Adrenal gland (tissue), 9 donors: ENCODE measurements at regions not wholly inside any gene's neighbourhood (a gene's known extent, or its start where the extent isn't known, plus 50 kb on each side); places are given as distances from the start of the nearest gene placed in this dataset.

Experiments used
- DNase-seq, 7 donors: peaks; one replicate each; pipeline ENCODE4 v3.0.0-alpha.2; 2019 to 2020
- H3K27ac ChIP-seq, 5 donors: fragments of 200-600 bp; sonication (generic) in 4 of 5; 1 replicate in 3 of 5; 2 replicates in 2 of 5; pipeline versions ENCODE4 v1.5.1 to v1.8.0; 2016 to 2020; ENCODE audit warnings: mild to moderate bottlenecking in 1 of 5
- H3K27me3 ChIP-seq: fragments of 200-600 bp; 2 replicates; pipeline ENCODE4 v1.8.0; 2021
- H3K36me3 ChIP-seq, 2 donors: fragments of 200-600 bp; replicated peaks in 1 of 2; 1 replicate in 1 of 2; 2 replicates in 1 of 2; pipeline versions ENCODE4 v1.5.1 to v1.8.0; 2018 to 2022
- H3K4me1 ChIP-seq, 2 donors: fragments of 200-600 bp; replicated peaks in 1 of 2; 1 replicate in 1 of 2; 2 replicates in 1 of 2; pipeline versions ENCODE4 v1.5.1 to v1.8.0; 2018 to 2021
- H3K4me3 ChIP-seq, 4 donors: fragments of 200-600 bp; sonication (generic) in 3 of 4; one replicate each; pipeline ENCODE4 v1.5.1; 2016 to 2018
- H3K9me3 ChIP-seq, 3 donors: fragments of 200-600 bp; sonication (generic) in 1 of 3; replicated peaks in 1 of 3; 1 replicate in 2 of 3; 2 replicates in 1 of 3; pipeline versions ENCODE4 v1.5.1 to v1.8.0; 2016 to 2021
- POLR2A ChIP-seq, 2 donors: fragments of 450-650 bp; IDR thresholded peaks; one replicate each; pipeline ENCODE4 v1.6.1; 2017; ENCODE audit warnings: antibody characterized with exemption in 2 of 2, mild to moderate bottlenecking in 2 of 2, moderate library complexity in 1 of 2
- WGBS, 4 donors: extraction: QIAGEN DNeasy Blood & Tissue Kit in 2 of 4; methylation state at CpG; one replicate each; pipeline versions ENCODE4 v1.1.5 to v1.1.7; 2013 to 2017; 5-methylcytosine and 5-hydroxymethylcytosine counted together
- intact Hi-C, 2 donors: fragments of 100-400 bp; cut with DNase I; formaldehyde crosslinking; loops; one replicate each; pipeline versions ENCODE4 v1.14.1 to v1.15.0; 2022 to 2023
- TF ChIP-seq, protein P1 (sequence below), 6 experiments: fragments of 450-650 bp in 4 of 6; fragments of 200-600 bp in 2 of 6; sonication (generic) in 1 of 6; IDR thresholded peaks; 1 replicate in 5 of 6; 2 replicates in 1 of 6; pipeline versions ENCODE4 v1.5.1 to v1.8.0; 2016 to 2021; ENCODE audit warnings: antibody characterized with exemption in 6 of 6, mild to moderate bottlenecking in 2 of 6, moderate library complexity in 1 of 6
- donor health status: healthy with polysubstance abuse.
- donor health status: Bipolar disorder and iron deficiency.
- donor health status: DM: yes; HTN: yes; CAD: no.
- donor health status: DM: no; HTN: no; CAD: no.
- donor health status: DM: no; HTN: no; CAD: no.

DNA sequence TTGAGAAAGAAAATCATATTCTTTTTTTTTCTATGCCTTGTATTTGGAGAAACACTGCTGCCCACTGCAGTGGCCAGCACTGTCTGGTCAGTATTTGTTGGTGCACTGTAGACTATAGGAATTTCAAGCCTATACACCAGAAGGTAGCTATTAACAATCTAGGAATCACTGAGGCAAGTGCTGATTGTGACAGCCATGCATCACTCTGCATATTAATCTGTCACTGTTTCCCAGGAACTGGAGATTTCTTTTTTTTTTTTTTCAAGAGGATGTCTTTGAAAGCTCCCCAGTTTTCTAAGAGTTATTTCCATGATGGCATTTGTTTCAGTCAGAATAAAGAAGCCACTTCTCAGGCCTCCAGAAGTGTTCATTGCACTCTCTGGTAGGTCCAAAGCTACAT lies 737.8 kb upstream of the PTBP2 start:
- TF ChIP-seq POLR2A (IDR thresholded peaks at IDR 0.05), result no peak
- TF ChIP-seq, protein P1, sequence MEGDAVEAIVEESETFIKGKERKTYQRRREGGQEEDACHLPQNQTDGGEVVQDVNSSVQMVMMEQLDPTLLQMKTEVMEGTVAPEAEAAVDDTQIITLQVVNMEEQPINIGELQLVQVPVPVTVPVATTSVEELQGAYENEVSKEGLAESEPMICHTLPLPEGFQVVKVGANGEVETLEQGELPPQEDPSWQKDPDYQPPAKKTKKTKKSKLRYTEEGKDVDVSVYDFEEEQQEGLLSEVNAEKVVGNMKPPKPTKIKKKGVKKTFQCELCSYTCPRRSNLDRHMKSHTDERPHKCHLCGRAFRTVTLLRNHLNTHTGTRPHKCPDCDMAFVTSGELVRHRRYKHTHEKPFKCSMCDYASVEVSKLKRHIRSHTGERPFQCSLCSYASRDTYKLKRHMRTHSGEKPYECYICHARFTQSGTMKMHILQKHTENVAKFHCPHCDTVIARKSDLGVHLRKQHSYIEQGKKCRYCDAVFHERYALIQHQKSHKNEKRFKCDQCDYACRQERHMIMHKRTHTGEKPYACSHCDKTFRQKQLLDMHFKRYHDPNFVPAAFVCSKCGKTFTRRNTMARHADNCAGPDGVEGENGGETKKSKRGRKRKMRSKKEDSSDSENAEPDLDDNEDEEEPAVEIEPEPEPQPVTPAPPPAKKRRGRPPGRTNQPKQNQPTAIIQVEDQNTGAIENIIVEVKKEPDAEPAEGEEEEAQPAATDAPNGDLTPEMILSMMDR (IDR thresholded peaks at IDR 0.05), result no peak
- no peak overlapping the region for H3K27ac ChIP-seq
- no peaks in the 10 kb centered on the region for H3K27me3 ChIP-seq
- H3K4me3 ChIP-seq, result no peak overlapping the region
- no peaks in the 10 kb centered on the region for H3K4me1 ChIP-seq
- no peaks in the 10 kb centered on the region for H3K36me3 ChIP-seq
- H3K9me3 ChIP-seq, result no peaks in the 10 kb centered on the region
- DNase-seq, result no peak
- intact Hi-C loops, result no loop called here

DNA sequence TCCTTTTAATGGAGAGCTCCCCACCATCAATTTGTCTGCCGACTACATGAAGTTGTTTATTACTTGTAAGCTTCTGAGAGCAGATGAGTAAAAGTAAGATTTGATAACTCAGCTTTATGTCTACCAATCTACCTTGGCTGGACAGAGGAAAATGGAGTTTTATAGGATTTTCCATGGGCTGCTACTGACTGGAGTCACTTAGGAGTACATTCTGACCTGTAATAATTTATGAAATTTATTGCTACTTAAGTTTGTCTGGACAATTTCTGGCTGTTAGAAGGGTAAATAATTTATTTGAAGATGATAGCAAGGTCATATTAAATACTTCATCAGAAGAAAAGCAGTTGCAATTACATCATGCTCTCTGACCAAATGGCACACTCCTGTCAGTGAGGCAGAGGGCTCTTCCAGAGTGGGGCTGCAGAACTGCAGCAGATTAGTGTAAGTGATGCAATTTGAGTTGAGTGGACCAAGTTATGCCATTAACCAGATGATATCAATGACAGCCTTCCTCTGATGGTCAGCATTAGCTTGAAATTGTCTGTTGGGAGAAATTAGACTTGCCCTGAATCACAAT lies 736.7 kb upstream of the PTBP2 start:
- 30 to 52% (median 35%) methylated on average over 1 of the region's 1 CpG for WGBS, 4 donors

DNA sequence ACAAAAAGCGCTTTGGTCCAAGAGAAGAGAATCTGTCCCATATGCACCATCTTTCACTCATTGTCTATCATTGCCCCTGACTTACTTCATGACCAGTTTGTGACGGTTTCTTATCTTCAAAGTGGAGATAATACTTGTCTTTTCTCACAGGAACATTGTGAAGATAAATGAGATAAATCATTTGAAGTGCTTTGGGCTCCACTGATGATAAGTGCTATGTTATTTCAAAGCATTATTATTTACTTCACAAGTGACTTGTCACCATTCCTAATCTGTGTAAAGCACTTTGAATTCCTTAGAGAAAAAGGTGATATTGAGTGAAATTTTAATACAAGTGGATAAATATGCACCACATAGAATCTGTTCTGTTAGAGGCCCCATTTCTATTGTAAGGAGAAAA lies 731.6 kb upstream of the PTBP2 start:
- no peaks in the 10 kb centered on the region for H3K4me1 ChIP-seq
- H3K27ac ChIP-seq, result no peak overlapping the region

More for the DNA sequence above, 736.7 kb upstream of the PTBP2 start:
- Histone ChIP-seq H3K27me3 (no peaks in the 10 kb centered on the region), H3K4me3 (no peak overlapping the region), H3K36me3 (no peaks in the 10 kb centered on the region), H3K27ac (no peak overlapping the region), H3K4me1 (no peaks in the 10 kb centered on the region), H3K9me3 (no peaks in the 10 kb centered on the region)
- TF ChIP-seq, protein P1 (IDR thresholded peaks at IDR 0.05), result no peak
- no peak for TF ChIP-seq POLR2A (IDR thresholded peaks at IDR 0.05)
- intact Hi-C loops, result no loop called here
- no peak for DNase-seq

DNA sequence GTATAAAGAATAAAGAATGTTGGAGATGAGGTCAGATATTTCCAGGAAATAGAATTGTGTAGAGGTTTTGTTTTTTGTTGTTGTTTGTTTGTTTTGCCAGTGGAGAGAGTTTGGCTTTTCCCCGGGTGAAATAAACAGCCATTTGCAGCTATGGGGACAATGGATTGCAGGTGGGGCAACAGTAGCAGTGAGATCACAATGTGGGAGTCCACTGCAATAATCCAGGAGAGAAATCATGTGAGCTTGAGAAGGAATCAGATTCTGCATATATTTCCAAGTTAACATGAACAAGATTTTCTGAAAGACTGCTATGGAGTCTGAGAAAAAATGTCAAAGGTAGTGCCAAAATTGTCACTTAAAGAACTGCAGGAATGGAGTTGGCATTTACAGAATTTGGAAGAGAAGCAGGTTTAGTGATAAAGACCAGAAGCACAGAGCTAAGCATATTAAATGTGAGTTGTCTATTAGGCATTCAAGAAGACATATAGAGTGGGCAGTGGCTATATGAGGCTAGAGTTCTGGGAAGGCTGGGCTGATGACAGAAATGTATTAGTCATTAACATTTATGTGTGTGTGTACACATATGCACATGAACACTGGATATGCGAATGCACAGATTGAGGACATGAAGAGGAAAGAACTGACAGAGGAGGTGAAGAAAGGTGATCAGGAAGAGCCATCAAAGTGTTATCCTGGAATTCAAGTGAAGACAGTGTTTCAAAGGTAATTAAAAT lies 729.6 kb upstream of the PTBP2 start:
- no peak for TF ChIP-seq POLR2A (IDR thresholded peaks at IDR 0.05)
- TF ChIP-seq, protein P1 (IDR thresholded peaks at IDR 0.05), result no peak
- no peak overlapping the region for H3K4me3 ChIP-seq
- intact Hi-C loops, result no loop called here
- DNase-seq, result no peak
- no peaks in the 10 kb centered on the region for H3K36me3 ChIP-seq
- H3K9me3 ChIP-seq, result peaks cover 0 to 3% (median 0%) of the 10 kb centered on the region in 3 donors
- H3K27ac ChIP-seq, result no peak overlapping the region
- H3K4me1 ChIP-seq, result no peaks in the 10 kb centered on the region
- 34 to 86% (median 46%) methylated on average over 2 of the region's 2 CpGs for WGBS, 4 donors
- no peaks in the 10 kb centered on the region for H3K27me3 ChIP-seq

More for the DNA sequence above, 731.6 kb upstream of the PTBP2 start:
- intact Hi-C loops, result no loop called here
- WGBS, 4 donors, result 37 to 55% (median 46%) methylated on average over 2 of the region's 2 CpGs
- TF ChIP-seq, protein P1 (IDR thresholded peaks at IDR 0.05), result no peak
- no peak for TF ChIP-seq POLR2A (IDR thresholded peaks at IDR 0.05)
- H3K27me3 ChIP-seq, result no peaks in the 10 kb centered on the region
- DNase-seq, result no peak
- peaks cover 0 to 3% (median 0%) of the 10 kb centered on the region in 3 donors for H3K9me3 ChIP-seq
- no peaks in the 10 kb centered on the region for H3K36me3 ChIP-seq
- no peak overlapping the region for H3K4me3 ChIP-seq
